C4-2B (cell line): ENCODE measurements at regions not wholly inside any gene's neighbourhood (a gene's known extent, or its start where the extent isn't known, plus 50 kb on each side); places are given as distances from the start of the nearest gene placed in this dataset.

ENCODE experiments used
- H3K27ac ChIP-seq: fragments of 450-650 bp; 2 replicates; pipeline ENCODE4 v1.5.1; 2017
- CTCF ChIP-seq: fragments of 450-650 bp; conservative IDR thresholded peaks from 2 replicates; pipeline ENCODE4 v1.5.1; 2017; ENCODE audit warnings: mild to moderate bottlenecking
- ZFX ChIP-seq: fragments of 450-650 bp; IDR thresholded peaks from 2 replicates; pipeline ENCODE4 v1.6.1; 2017

GRCh38 chr12:89263900-89264299 is 88.4 kb downstream of the DUSP6 start:
- H3K27ac ChIP-seq: no peak overlapping the region
- TF ChIP-seq ZFX (no peak), CTCF (no peak)

- no peak for TF ChIP-seq CTCF
- TF ChIP-seq ZFX: no peak
- H3K27ac ChIP-seq: no peak overlapping the region
Observed at GRCh38 chr12:89262855-89263552, 89.3 kb downstream of the DUSP6 start.

- no peak overlapping the region for H3K27ac ChIP-seq
- no peak for TF ChIP-seq ZFX
- no peak for TF ChIP-seq CTCF
Observed at GRCh38 chr12:89261982-89262381, 90.3 kb downstream of the DUSP6 start.

GRCh38 chr12:89260841-89261637 is 91.3 kb downstream of the DUSP6 start:
- TF ChIP-seq CTCF: no peak
- TF ChIP-seq ZFX: no peak
- H3K27ac ChIP-seq: no peak overlapping the region

- no peak for TF ChIP-seq ZFX
- TF ChIP-seq CTCF: no peak
- no peak overlapping the region for H3K27ac ChIP-seq
Observed at GRCh38 chr12:89259821-89260220, 92.5 kb downstream of the DUSP6 start.

DNA sequence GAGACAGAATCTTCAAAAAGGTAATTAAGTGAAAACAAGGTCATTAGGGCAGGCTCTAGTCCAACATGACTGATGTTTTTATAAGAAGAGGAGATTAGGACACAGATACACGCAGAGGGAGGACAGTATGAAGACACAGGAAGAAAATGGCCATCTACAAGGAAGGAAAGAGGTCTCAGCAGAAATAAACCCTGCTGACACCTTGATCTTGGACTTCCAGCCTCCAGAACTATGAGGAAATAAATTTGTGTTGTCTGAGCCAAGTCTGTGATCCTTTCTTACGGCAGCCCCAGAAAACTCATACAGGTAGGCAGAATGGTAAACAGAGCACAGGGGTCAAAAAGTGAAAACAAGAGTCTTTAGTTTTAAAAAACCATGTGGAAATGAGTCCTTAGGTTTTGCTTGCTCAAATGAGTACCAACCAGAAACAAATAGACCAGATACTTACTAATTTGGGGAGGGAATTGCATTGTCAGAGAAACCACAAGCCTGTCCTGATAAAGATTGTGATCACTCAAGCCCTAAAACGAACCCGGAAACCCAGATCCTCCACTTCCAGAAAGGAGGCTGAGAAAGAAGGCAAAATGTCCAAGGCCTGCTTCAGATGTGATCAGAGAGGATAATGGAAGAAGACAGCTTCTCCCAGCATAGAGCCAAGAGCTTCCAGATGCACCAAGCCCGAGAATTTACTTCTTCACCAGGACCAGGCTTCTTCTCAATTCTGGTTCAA is 93.9 kb downstream of the DUSP6 start:
- no peak overlapping the region for H3K27ac ChIP-seq
- TF ChIP-seq ZFX (no peak), CTCF (no peak)

- TF ChIP-seq ZFX (no peak), CTCF (no peak)
- H3K27ac ChIP-seq: no peak overlapping the region
Observed at GRCh38 chr12:89257340-89257739, 95.0 kb downstream of the DUSP6 start.
